Thyroid gland (tissue), 4 donors: ENCODE measurements at regions not wholly inside any gene's neighbourhood (a gene's known extent, or its start where the extent isn't known, plus 50 kb on each side); places are given as distances from the start of the nearest gene placed in this dataset.
"Not testable (repeated sequence)": the region's sequence is repeated elsewhere in the genome, so short reads cannot be mapped to it uniquely, and the experiment has no call there.

Experiments
- DNase-seq, 2 donors: peaks; one replicate each; pipeline ENCODE4 v3.0.0-alpha.2; 2019
- H3K27ac ChIP-seq, 3 donors: fragments of 200-600 bp; sonication (generic); 1 replicate in 2 of 3; 2 replicates in 1 of 3; pipeline ENCODE4 v1.5.1; 2016 to 2019; ENCODE audit warnings: mild to moderate bottlenecking in 1 of 3, moderate library complexity in 1 of 3
- H3K27me3 ChIP-seq: fragments of 200-600 bp; sonication (generic); one replicate; pipeline ENCODE4 v1.5.1; 2019
- H3K36me3 ChIP-seq, 2 donors: fragments of 200-600 bp; sonication (generic); one replicate each; pipeline ENCODE4 v1.5.1; 2016 to 2019
- H3K4me1 ChIP-seq, 2 donors: fragments of 200-600 bp; sonication (generic); one replicate each; pipeline ENCODE4 v1.5.1; 2017 to 2019
- H3K4me3 ChIP-seq, 3 donors: fragments of 200-600 bp; sonication (generic); replicated peaks in 1 of 3; 1 replicate in 2 of 3; 2 replicates in 1 of 3; pipeline ENCODE4 v1.5.1; 2016; ENCODE audit warnings: mild to moderate bottlenecking in 1 of 3
- H3K9me3 ChIP-seq: fragments of 200-600 bp; sonication (generic); one replicate; pipeline ENCODE4 v1.5.1; 2017
- POLR2A ChIP-seq, 2 donors: fragments of 450-650 bp; IDR thresholded peaks; one replicate each; pipeline ENCODE4 v1.6.1; 2017; ENCODE audit warnings: antibody characterized with exemption in 2 of 2, mild to moderate bottlenecking in 2 of 2, moderate library complexity in 1 of 2
- WGBS, 2 donors: methylation state at CpG; one replicate each; pipeline ENCODE4 v1.1.5; 2017; 5-methylcytosine and 5-hydroxymethylcytosine counted together
- intact Hi-C: fragments of 100-400 bp; cut with DNase I; formaldehyde crosslinking; loops from one replicate; pipeline ENCODE4 v1.15.1; 2023
- TF ChIP-seq, protein P1 (sequence below), 6 experiments: fragments of 200-600 bp in 3 of 6; fragments of 450-650 bp in 3 of 6; sonication (generic) in 3 of 6; IDR thresholded peaks; one replicate each; pipeline ENCODE4 v1.5.1; 2016 to 2019; ENCODE audit warnings: antibody characterized with exemption in 6 of 6, mild to moderate bottlenecking in 2 of 6, inconsistent platforms in 1 of 6, moderate library complexity in 1 of 6

DNA sequence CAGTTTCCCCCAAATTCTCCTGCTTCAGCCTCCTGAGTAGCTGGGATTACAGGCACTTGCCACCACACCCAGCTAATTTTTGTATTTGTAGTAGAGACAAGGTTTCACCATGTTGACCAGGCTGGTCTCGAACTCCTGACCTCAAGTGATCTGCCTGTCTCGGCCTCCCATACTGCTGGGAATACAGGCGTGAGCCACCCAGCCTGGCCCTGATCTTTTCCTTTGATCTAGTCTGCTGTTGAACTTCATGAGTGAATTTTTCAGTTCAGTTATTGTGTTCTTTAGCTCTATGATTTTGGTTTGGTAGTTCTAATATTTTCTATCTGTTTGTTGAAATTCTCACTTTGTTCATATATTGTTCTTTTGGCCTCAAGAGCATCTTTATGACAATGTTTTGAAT is 83.4 kb upstream of the RAP2C start:
- H3K27me3 ChIP-seq, DNase-seq: not testable (repeated sequence)

GRCh38 chrX:132294776-132295495 is 75.7 kb upstream of the RAP2C start:
- intact Hi-C loops, result no loop called here
- Histone ChIP-seq H3K27me3 (no peaks in the 10 kb centered on the region), H3K9me3 (no peaks in the 10 kb centered on the region), H3K27ac (no peak overlapping the region), H3K36me3 (no peaks in the 10 kb centered on the region), H3K4me3 (no peak overlapping the region), H3K4me1 (no peaks in the 10 kb centered on the region)
- 95 to 96% methylated on average over 2 of the region's 2 CpGs for whole genome bisulfite sequencing, 2 donors
- no peak for TF ChIP-seq POLR2A (IDR thresholded peaks at IDR 0.05)
- TF ChIP-seq, protein P1, sequence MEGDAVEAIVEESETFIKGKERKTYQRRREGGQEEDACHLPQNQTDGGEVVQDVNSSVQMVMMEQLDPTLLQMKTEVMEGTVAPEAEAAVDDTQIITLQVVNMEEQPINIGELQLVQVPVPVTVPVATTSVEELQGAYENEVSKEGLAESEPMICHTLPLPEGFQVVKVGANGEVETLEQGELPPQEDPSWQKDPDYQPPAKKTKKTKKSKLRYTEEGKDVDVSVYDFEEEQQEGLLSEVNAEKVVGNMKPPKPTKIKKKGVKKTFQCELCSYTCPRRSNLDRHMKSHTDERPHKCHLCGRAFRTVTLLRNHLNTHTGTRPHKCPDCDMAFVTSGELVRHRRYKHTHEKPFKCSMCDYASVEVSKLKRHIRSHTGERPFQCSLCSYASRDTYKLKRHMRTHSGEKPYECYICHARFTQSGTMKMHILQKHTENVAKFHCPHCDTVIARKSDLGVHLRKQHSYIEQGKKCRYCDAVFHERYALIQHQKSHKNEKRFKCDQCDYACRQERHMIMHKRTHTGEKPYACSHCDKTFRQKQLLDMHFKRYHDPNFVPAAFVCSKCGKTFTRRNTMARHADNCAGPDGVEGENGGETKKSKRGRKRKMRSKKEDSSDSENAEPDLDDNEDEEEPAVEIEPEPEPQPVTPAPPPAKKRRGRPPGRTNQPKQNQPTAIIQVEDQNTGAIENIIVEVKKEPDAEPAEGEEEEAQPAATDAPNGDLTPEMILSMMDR (IDR thresholded peaks at IDR 0.05), result no peak
- no peak for DNase-seq

More for the DNA sequence above, 83.4 kb upstream of the RAP2C start:
- H3K27ac ChIP-seq, H3K4me1 ChIP-seq, H3K9me3 ChIP-seq, H3K36me3 ChIP-seq, intact Hi-C loops, H3K4me3 ChIP-seq: not testable (repeated sequence)
- 98% methylated on average over 3 of the region's 3 CpGs for WGBS, 2 donors

- H3K27ac ChIP-seq, result no peak overlapping the region
- intact Hi-C loops, result no loop called here
- no peak overlapping the region for H3K4me3 ChIP-seq
- no peaks in the 10 kb centered on the region for H3K27me3 ChIP-seq
- H3K4me1 ChIP-seq, result no peaks in the 10 kb centered on the region
- 79% methylated on average over 1 of the region's 1 CpG; no CpG with 5 or more reads in 1 of the 2 donors for WGBS, 2 donors
- no peaks in the 10 kb centered on the region for H3K9me3 ChIP-seq
- DNase-seq, result no peak
- TF ChIP-seq POLR2A (IDR thresholded peaks at IDR 0.05), result no peak
- TF ChIP-seq, protein P1 (IDR thresholded peaks at IDR 0.05), result no peak
- no peaks in the 10 kb centered on the region for H3K36me3 ChIP-seq
Observed at GRCh38 chrX:132294192-132294591, 74.9 kb upstream of the RAP2C start.

GRCh38 chrX:132292793-132293192 is 73.5 kb upstream of the RAP2C start:
- no peaks in the 10 kb centered on the region for H3K27me3 ChIP-seq
- H3K27ac ChIP-seq, result no peak overlapping the region
- peak; percentile 8 to 24 for DNase-seq
- H3K4me1 ChIP-seq, result no peaks in the 10 kb centered on the region
- H3K36me3 ChIP-seq, result no peaks in the 10 kb centered on the region
- TF ChIP-seq POLR2A (IDR thresholded peaks at IDR 0.05), result no peak
- TF ChIP-seq, protein P1 (IDR thresholded peaks at IDR 0.05), result peak in 5 of 6 experiments; percentile 26 to 61 (median 61)
- intact Hi-C loops, result no loop called here
- WGBS, 2 donors, result 2 to 12% methylated on average over 5 of the region's 5 CpGs
- no peak overlapping the region for H3K4me3 ChIP-seq
- H3K9me3 ChIP-seq, result no peaks in the 10 kb centered on the region

DNA sequence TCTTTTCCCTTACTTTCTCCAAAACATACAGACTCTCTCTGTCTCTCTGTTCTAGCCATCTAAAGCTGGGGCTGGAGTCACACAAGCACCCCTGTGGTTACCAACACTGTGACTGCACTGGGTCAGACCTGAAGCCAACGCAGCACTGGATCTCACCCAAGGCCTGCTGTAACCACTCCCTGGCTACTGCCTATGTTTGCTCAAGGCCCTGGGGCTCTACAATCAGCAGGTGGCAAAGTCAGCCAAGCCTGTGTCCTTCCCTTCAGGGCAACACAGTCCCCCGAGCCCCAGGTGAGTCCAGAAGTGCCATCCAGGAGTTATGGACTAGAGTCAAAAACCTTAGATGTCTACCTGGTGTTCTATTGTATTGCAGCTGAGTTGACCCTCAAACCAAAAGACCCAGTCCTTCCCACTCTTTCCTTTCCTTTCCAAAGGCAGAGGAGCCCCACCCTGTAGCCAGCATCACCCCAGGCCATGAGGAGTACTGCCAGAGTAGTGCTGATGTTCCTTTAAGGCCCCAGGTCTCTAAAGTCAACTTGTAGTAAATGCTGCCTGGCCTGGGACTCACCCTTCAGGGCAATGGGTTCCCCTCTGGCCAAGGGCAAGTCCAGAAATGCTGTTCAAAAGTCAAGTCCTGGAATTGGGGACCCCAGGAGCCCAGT is 58.8 kb upstream of the RAP2C start:
- Histone ChIP-seq H3K27me3 (no peaks in the 10 kb centered on the region), H3K36me3 (no peaks in the 10 kb centered on the region), H3K4me1 (no peaks in the 10 kb centered on the region), H3K4me3 (no peak overlapping the region), H3K9me3 (no peaks in the 10 kb centered on the region), H3K27ac (no peak overlapping the region)
- TF ChIP-seq, protein P1 (IDR thresholded peaks at IDR 0.05), result no peak
- TF ChIP-seq POLR2A (IDR thresholded peaks at IDR 0.05), result no peak
- intact Hi-C loops, result no loop called here
- 80 to 100% methylated on average over 1 to 2 of the region's 2 CpGs for WGBS, 2 donors
- DNase-seq, result no peak
